Stimulated activated CD8-positive, alpha-beta memory T cell treated with anti-CD3 and anti-CD28 coated beads, Interleukin-7, amount 100 ng/mL, for 48 hours (primary cell): ENCODE measurements at regions not wholly inside any gene's neighbourhood (a gene's known extent, or its start where the extent isn't known, plus 50 kb on each side); places are given as distances from the start of the nearest gene placed in this dataset.

Experiments used
- DNase-seq, 2 donors: peaks; one replicate each; pipeline ENCODE4 v3.0.0-alpha.2; 2020; ENCODE audit warnings: low read depth in 1 of 2; ENCODE audit errors: extremely low read depth in 1 of 2

- no peak for DNase-seq
Measured at GRCh38 chr18:56323673-56324072, 314.7 kb downstream of the TXNL1 start.

GRCh38 chr18:56322406-56322805 lies 316.0 kb downstream of the TXNL1 start:
- DNase-seq, result no peak

- no peak for DNase-seq
Measured at GRCh38 chr18:56321470-56321869, 316.9 kb downstream of the TXNL1 start.

- no peak for DNase-seq
Measured at GRCh38 chr18:56319953-56320352, 318.4 kb downstream of the TXNL1 start.

GRCh38 chr18:56316727-56317126 lies 321.7 kb downstream of the TXNL1 start:
- DNase-seq, result no peak

- DNase-seq, result no peak
Measured at GRCh38 chr18:56315363-56315762, 323.0 kb downstream of the TXNL1 start.

- DNase-seq, result no peak
Measured at GRCh38 chr18:56314396-56314795, 324.0 kb downstream of the TXNL1 start.

GRCh38 chr18:56312551-56313335 lies 325.6 kb downstream of the TXNL1 start:
- DNase-seq, result no peak

- no peak for DNase-seq
Measured at GRCh38 chr18:56309104-56309503, 329.3 kb downstream of the TXNL1 start.

- no peak for DNase-seq
Measured at GRCh38 chr18:56307354-56308170, 330.8 kb downstream of the TXNL1 start.

- no peak for DNase-seq
Measured at GRCh38 chr18:56306797-56307196, 331.6 kb downstream of the TXNL1 start.

- DNase-seq, result no peak
Measured at GRCh38 chr18:56305583-56305982, 332.8 kb downstream of the TXNL1 start.

- no peak for DNase-seq
Measured at GRCh38 chr18:56302156-56302555, 336.2 kb downstream of the TXNL1 start.

GRCh38 chr18:56299740-56300139 lies 338.7 kb downstream of the TXNL1 start:
- DNase-seq, result no peak

- DNase-seq, result no peak
Measured at GRCh38 chr18:56298935-56299334, 339.5 kb downstream of the TXNL1 start.

GRCh38 chr18:56296381-56296780 lies 342.0 kb downstream of the TXNL1 start:
- DNase-seq, result no peak

- no peak for DNase-seq
Measured at GRCh38 chr18:56294484-56295183, 343.8 kb downstream of the TXNL1 start.

- DNase-seq, result no peak
Measured at GRCh38 chr18:56291294-56291693, 347.1 kb downstream of the TXNL1 start.

GRCh38 chr18:56289381-56289780 lies 349.0 kb downstream of the TXNL1 start:
- no peak for DNase-seq

- DNase-seq, result no peak
Measured at GRCh38 chr18:56286775-56287325, 351.5 kb downstream of the TXNL1 start.

GRCh38 chr18:56285387-56286065 lies 352.9 kb downstream of the TXNL1 start:
- DNase-seq, result no peak
